Peyer's patch (tissue), 4 donors: ENCODE measurements at regions not wholly inside any gene's neighbourhood (a gene's known extent, or its start where the extent isn't known, plus 50 kb on each side); places are given as distances from the start of the nearest gene placed in this dataset.
"Not testable (repeated sequence)": the region's sequence is repeated elsewhere in the genome, so short reads cannot be mapped to it uniquely, and the experiment has no call there.

ENCODE experiments used
- DNase-seq, 3 donors: peaks; one replicate each; pipeline ENCODE4 v3.0.0-alpha.2; 2017 to 2019
- H3K27ac ChIP-seq, 4 donors: fragments of 200-600 bp; sonication (generic); one replicate each; pipeline ENCODE4 v1.5.1; 2016 to 2019
- H3K27me3 ChIP-seq, 2 donors: fragments of 200-600 bp; sonication (generic); one replicate each; pipeline ENCODE4 v1.5.1; 2019
- H3K36me3 ChIP-seq, 3 donors: fragments of 200-600 bp; sonication (generic); one replicate each; pipeline ENCODE4 v1.5.1; 2016 to 2019
- H3K4me1 ChIP-seq, 4 donors: fragments of 200-600 bp; sonication (generic); one replicate each; pipeline ENCODE4 v1.5.1; 2016 to 2019
- H3K4me3 ChIP-seq, 4 donors: fragments of 200-600 bp; sonication (generic); 1 replicate in 3 of 4; 2 replicates in 1 of 4; pipeline ENCODE4 v1.5.1; 2016 to 2019; ENCODE audit warnings: mild to moderate bottlenecking in 1 of 4
- H3K9me3 ChIP-seq, 4 donors: fragments of 200-600 bp; sonication (generic); one replicate each; pipeline ENCODE4 v1.5.1; 2016 to 2019; ENCODE audit warnings: mild to moderate bottlenecking in 1 of 4
- POLR2A ChIP-seq, 2 donors: fragments of 450-650 bp; IDR thresholded peaks; one replicate each; pipeline ENCODE4 v1.5.1; 2017; ENCODE audit warnings: antibody characterized with exemption in 2 of 2, mild to moderate bottlenecking in 2 of 2, moderate library complexity in 2 of 2
- TF ChIP-seq, protein P1 (sequence below), 6 experiments: fragments of 450-650 bp in 4 of 6; fragments of 200-600 bp in 2 of 6; sonication (generic) in 1 of 6; IDR thresholded peaks; one replicate each; pipeline ENCODE4 v1.5.1; 2017 to 2019; ENCODE audit warnings: antibody characterized with exemption in 6 of 6, mild to moderate bottlenecking in 3 of 6, moderate library complexity in 1 of 6

DNA sequence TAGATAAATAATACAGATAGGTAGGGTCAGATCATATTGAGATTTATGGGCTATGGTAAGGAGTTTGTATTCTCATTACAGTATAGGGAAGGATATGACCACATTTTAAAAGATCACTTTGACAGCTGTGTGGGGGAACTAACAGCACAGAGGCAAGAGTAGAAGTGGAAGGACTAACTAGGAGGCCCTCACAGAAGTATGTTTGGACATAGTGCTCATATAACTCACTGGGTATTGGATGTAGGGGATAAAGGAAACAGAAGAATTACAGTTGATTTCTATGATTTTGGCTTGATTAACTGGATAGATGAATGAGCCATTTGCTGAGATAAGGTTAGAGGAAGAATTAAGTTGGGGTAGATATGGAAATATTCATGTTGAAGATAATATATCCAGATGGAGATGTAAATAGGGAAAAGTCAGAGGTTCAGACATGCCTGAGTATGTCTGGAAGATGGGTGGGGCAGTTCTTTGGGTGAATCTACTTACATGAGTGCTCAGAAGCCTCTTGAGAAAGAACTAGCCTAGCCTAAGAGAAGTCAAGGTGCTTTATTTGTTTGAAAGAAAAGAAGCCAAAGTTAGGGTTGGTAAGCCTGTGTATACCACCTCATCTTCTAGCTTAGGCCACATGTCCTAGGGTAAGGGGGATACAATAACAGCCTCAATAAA lies 133.4 kb downstream of the NDFIP2 start:
- H3K4me1 ChIP-seq = no peaks in the 10 kb centered on the region
- H3K36me3 ChIP-seq = no peaks in the 10 kb centered on the region
- no peak for DNase-seq
- no peaks in the 10 kb centered on the region for H3K27me3 ChIP-seq
- H3K27ac ChIP-seq = no peak overlapping the region
- TF ChIP-seq, protein P1, sequence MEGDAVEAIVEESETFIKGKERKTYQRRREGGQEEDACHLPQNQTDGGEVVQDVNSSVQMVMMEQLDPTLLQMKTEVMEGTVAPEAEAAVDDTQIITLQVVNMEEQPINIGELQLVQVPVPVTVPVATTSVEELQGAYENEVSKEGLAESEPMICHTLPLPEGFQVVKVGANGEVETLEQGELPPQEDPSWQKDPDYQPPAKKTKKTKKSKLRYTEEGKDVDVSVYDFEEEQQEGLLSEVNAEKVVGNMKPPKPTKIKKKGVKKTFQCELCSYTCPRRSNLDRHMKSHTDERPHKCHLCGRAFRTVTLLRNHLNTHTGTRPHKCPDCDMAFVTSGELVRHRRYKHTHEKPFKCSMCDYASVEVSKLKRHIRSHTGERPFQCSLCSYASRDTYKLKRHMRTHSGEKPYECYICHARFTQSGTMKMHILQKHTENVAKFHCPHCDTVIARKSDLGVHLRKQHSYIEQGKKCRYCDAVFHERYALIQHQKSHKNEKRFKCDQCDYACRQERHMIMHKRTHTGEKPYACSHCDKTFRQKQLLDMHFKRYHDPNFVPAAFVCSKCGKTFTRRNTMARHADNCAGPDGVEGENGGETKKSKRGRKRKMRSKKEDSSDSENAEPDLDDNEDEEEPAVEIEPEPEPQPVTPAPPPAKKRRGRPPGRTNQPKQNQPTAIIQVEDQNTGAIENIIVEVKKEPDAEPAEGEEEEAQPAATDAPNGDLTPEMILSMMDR (IDR thresholded peaks at IDR 0.05) = no peak
- no peak for TF ChIP-seq POLR2A (IDR thresholded peaks at IDR 0.05)
- no peaks in the 10 kb centered on the region for H3K9me3 ChIP-seq
- no peak overlapping the region for H3K4me3 ChIP-seq

DNA sequence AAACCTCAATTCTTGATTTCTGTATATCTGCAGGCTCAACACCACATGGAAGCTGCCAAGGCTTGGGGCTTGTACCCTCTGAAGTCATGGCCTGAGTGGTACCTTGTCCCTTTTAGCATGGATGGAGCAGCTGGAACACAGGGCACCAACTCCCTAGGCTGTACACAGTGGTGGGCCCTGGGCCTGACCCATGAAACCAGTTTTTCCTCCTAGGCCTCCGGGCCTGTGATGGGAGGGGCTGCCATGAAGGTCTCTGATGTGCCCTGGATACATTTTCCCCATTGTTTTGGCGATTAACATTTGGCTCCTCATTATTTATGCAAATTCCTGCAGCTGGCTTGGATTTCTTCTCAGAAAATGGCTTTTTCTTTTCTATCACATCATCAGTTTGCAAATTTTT lies 131.6 kb downstream of the NDFIP2 start:
- TF ChIP-seq, protein P1 (IDR thresholded peaks at IDR 0.05) = no peak
- no peak for TF ChIP-seq POLR2A (IDR thresholded peaks at IDR 0.05)
- H3K9me3 ChIP-seq = no peaks in the 10 kb centered on the region
- no peaks in the 10 kb centered on the region for H3K36me3 ChIP-seq
- no peak overlapping the region for H3K27ac ChIP-seq
- H3K4me3 ChIP-seq = no peak overlapping the region
- H3K27me3 ChIP-seq = no peaks in the 10 kb centered on the region
- no peaks in the 10 kb centered on the region for H3K4me1 ChIP-seq
- no peak for DNase-seq

DNA sequence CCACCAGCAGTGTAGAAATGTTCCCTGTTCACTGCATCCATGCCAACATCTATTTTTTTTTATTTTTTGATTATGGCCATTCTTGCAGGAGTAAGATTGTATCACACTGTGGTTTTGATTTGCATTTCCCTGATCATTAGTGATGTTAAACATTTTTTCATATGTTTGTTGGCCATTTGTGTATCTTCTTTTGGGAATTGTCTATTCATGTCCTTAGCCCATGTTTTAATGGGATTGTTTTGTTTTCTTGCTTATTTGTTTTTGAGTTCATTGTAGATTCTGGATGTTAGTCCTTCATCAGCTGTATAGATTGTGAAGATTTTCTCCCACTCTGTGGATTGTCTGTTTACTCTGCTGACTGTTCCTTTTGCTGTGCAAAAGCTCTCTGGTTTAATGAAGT lies 126.9 kb downstream of the NDFIP2 start:
- not testable (repeated sequence) for H3K36me3 ChIP-seq, H3K27me3 ChIP-seq, H3K4me1 ChIP-seq, DNase-seq, H3K4me3 ChIP-seq, H3K27ac ChIP-seq, H3K9me3 ChIP-seq
